Keratinocyte (primary cell): ENCODE measurements at regions not wholly inside any gene's neighbourhood (a gene's known extent, or its start where the extent isn't known, plus 50 kb on each side); places are given as distances from the start of the nearest gene placed in this dataset.

ENCODE experiments used
- DNase-seq: peaks from one replicate; pipeline ENCODE4 v3.0.0-alpha.2; 2011; ENCODE audit warnings: low read depth, missing footprints, low spot score
- FAIRE-seq: peaks from 2 replicates; lab custom pipeline; 2011; peaks lifted over from hg19 to GRCh38; lab: Jason Lieb, UNC
- H2AFZ ChIP-seq: 2 replicates; pipeline ENCODE4 v1.6.0; 2012; ENCODE audit warnings: low read length, control low read depth, inconsistent platforms; ENCODE audit not compliant: control insufficient read depth
- H3K27ac ChIP-seq: 2 replicates; pipeline ENCODE4 v1.5.1; 2011; ENCODE audit warnings: low read length; ENCODE audit not compliant: control insufficient read depth, insufficient read depth
- H3K27me3 ChIP-seq: 3 replicates; pipeline ENCODE4 v1.6.0; 2011; ENCODE audit warnings: low read length; ENCODE audit not compliant: control insufficient read depth, insufficient read depth; ENCODE audit errors: extremely low read depth
- H3K36me3 ChIP-seq, 2 experiments: 2 replicates in 1 of 2; 3 replicates in 1 of 2; pipeline ENCODE4 v1.5.1; 2011; ENCODE audit warnings: low read length in 2 of 2, mild to moderate bottlenecking in 1 of 2; ENCODE audit not compliant: control insufficient read depth in 2 of 2, insufficient read depth in 2 of 2; ENCODE audit errors: extremely low read depth in 1 of 2
- H3K4me1 ChIP-seq: 3 replicates; pipeline ENCODE4 v1.5.1; 2011; ENCODE audit warnings: low read length; ENCODE audit not compliant: control insufficient read depth, insufficient read depth; ENCODE audit errors: extremely low read depth
- H3K4me2 ChIP-seq: 3 replicates; pipeline ENCODE4 v1.6.0; 2011; ENCODE audit warnings: low read depth, low read length; ENCODE audit not compliant: control insufficient read depth, insufficient read depth; ENCODE audit errors: extremely low read depth
- H3K4me3 ChIP-seq, 3 experiments: fragments of 200-600 bp in 1 of 3; sonication (generic) in 1 of 3; 2 replicates in 2 of 3; 3 replicates in 1 of 3; pipeline ENCODE4 v1.5.1; 2011 to 2016; ENCODE audit warnings: low read length in 3 of 3, mild to moderate bottlenecking in 3 of 3, control low read depth in 2 of 3, inconsistent platforms in 1 of 3, low read depth in 1 of 3, mixed read lengths in 1 of 3, mixed run types in 1 of 3, moderate library complexity in 1 of 3; ENCODE audit not compliant: control insufficient read depth in 2 of 3, insufficient read depth in 2 of 3; ENCODE audit errors: extremely low read depth in 1 of 3
- H3K79me2 ChIP-seq: 2 replicates; pipeline ENCODE4 v1.6.0; 2012; ENCODE audit warnings: low read length; ENCODE audit not compliant: control insufficient read depth, insufficient read depth
- H3K9ac ChIP-seq: 3 replicates; pipeline ENCODE4 v1.6.0; 2011; ENCODE audit warnings: low read length; ENCODE audit not compliant: control insufficient read depth, insufficient read depth; ENCODE audit errors: extremely low read depth
- H3K9me1 ChIP-seq: 3 replicates; pipeline ENCODE4 v1.6.0; 2011; ENCODE audit warnings: low read length; ENCODE audit not compliant: control insufficient read depth, insufficient read depth; ENCODE audit errors: extremely low read depth
- H3K9me3 ChIP-seq: 2 replicates; pipeline ENCODE4 v1.5.1; 2012; ENCODE audit warnings: low read depth, low read length; ENCODE audit not compliant: control insufficient read depth
- H4K20me1 ChIP-seq: 3 replicates; pipeline ENCODE4 v1.6.0; 2011; ENCODE audit warnings: low read length; ENCODE audit not compliant: control insufficient read depth, insufficient read depth; ENCODE audit errors: extremely low read depth
- EZH2 ChIP-seq: IDR thresholded peaks from one replicate; pipeline ENCODE4 v1.6.1; 2012; ENCODE audit warnings: inconsistent platforms, mild to moderate bottlenecking, low read length, moderate library complexity
- dilution Hi-C: fragments of 300-500 bp; cut with MboI; formaldehyde crosslinking; loops from one replicate; pipeline ENCODE4 v1.7.0; 2020; ENCODE audit warnings: low sequenced_read_pairs; ENCODE audit not compliant: extremely low pct_ligation_motif_present
- TF ChIP-seq, protein P1 (sequence below), 3 experiments: IDR thresholded peaks in 1 of 3; conservative IDR thresholded peaks in 1 of 3; optimal IDR thresholded peaks in 1 of 3; 2 replicates in 2 of 3; 3 replicates in 1 of 3; pipeline versions ENCODE3 to v1.5.1; 2011; ENCODE audit warnings: low read length in 3 of 3, mild to moderate bottlenecking in 3 of 3, moderate library complexity in 2 of 3, control low read depth in 1 of 3, inconsistent platforms in 1 of 3; ENCODE audit not compliant: insufficient read depth in 2 of 3; ENCODE audit errors: extremely low read depth in 1 of 3

DNA sequence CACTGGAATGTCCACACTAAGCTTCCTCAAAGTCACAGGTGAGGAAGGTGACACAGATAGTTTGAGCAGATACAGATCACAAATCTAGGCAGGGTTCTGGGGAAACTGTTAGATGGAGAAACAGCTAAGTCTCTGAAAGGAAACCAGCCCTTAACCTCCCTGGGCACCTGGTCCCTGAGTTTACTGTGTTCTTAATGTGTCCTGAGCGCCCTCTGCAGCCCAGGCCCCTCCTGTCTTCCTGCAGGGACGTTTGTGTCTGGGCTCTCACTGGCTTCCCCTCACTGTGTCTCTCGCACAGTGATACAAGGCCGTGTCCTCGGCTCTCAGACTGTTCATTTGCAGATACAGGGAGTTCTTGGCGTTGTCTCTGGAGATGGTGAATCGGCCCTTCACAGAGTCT lies 684.3 kb downstream of the TMEM121 start:
- Histone ChIP-seq H3K27ac (no peak overlapping the region), H3K4me1 (no peaks in the 10 kb centered on the region), H3K9me1 (no peaks in the 10 kb centered on the region), H3K9ac (no peak overlapping the region), H3K27me3 (no peaks in the 10 kb centered on the region), H2AFZ (no peak overlapping the region), H3K36me3 (no peaks in the 10 kb centered on the region), H3K9me3 (no peaks in the 10 kb centered on the region), H3K79me2 (no peaks in the 10 kb centered on the region), H3K4me2 (no peak overlapping the region), H4K20me1 (no peaks in the 10 kb centered on the region), H3K4me3 (no peak overlapping the region)
- FAIRE-seq (no peak), DNase-seq (no peak)
- dilution Hi-C loops: no loop called here
- TF ChIP-seq, protein P1, sequence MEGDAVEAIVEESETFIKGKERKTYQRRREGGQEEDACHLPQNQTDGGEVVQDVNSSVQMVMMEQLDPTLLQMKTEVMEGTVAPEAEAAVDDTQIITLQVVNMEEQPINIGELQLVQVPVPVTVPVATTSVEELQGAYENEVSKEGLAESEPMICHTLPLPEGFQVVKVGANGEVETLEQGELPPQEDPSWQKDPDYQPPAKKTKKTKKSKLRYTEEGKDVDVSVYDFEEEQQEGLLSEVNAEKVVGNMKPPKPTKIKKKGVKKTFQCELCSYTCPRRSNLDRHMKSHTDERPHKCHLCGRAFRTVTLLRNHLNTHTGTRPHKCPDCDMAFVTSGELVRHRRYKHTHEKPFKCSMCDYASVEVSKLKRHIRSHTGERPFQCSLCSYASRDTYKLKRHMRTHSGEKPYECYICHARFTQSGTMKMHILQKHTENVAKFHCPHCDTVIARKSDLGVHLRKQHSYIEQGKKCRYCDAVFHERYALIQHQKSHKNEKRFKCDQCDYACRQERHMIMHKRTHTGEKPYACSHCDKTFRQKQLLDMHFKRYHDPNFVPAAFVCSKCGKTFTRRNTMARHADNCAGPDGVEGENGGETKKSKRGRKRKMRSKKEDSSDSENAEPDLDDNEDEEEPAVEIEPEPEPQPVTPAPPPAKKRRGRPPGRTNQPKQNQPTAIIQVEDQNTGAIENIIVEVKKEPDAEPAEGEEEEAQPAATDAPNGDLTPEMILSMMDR (optimal IDR thresholded peaks at IDR 0.05 in 1 of 3, IDR thresholded peaks at IDR 0.05 in 1 of 3, conservative IDR thresholded peaks at IDR 0.05 in 1 of 3; ENCODE audit: extremely low read depth in 1 of 3, insufficient read depth in 2 of 3, low read length in 3 of 3): no peak

DNA sequence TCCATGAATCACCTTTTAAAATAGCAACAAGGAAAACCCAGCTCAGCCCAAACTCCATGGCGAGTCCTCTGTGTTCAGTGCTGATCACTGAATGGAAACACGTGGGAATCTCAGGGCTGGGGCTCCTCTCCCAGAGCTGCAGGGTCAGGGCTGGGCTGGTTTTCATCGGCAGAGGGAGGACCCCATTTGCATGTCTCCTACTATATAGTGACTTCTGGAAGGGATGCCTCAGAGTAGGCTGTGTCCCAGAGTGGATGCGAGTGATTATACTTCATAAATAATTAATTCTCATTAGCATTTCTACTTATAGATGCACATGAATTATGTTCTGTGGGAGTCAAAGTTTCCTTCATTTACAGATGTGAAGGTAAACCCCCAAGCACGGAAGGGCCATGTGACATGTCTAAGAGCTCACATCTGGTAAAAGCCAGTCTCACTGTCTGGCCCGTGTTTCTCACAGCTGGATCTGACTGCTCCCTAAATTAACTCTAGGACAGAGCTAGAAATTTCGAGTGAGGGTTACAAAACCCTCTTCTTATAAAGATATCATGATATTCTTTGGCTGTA lies 685.0 kb downstream of the TMEM121 start:
- Histone ChIP-seq H3K9me1 (no peaks in the 10 kb centered on the region), H3K9ac (no peak overlapping the region), H3K36me3 (no peaks in the 10 kb centered on the region), H2AFZ (no peak overlapping the region), H4K20me1 (no peaks in the 10 kb centered on the region), H3K4me1 (no peaks in the 10 kb centered on the region), H3K79me2 (no peaks in the 10 kb centered on the region), H3K27ac (no peak overlapping the region), H3K27me3 (no peaks in the 10 kb centered on the region), H3K4me3 (no peak overlapping the region), H3K4me2 (no peak overlapping the region), H3K9me3 (no peaks in the 10 kb centered on the region)
- DNase-seq: no peak
- TF ChIP-seq, protein P1 (optimal IDR thresholded peaks at IDR 0.05 in 1 of 3, IDR thresholded peaks at IDR 0.05 in 1 of 3, conservative IDR thresholded peaks at IDR 0.05 in 1 of 3; ENCODE audit: extremely low read depth in 1 of 3, insufficient read depth in 2 of 3, low read length in 3 of 3): no peak
- TF ChIP-seq EZH2: no peak
- FAIRE-seq: no peak
- dilution Hi-C loops: no loop called here
